ENCODE measurements at regions not wholly inside any gene's neighbourhood (a gene's known extent, or its start where the extent isn't known, plus 50 kb on each side); places are given as distances from the start of the nearest gene placed in this dataset.

- no peak for TF ChIP-seq REST (IDR thresholded peaks at IDR 0.05; ENCODE audit: insufficient read depth in 1 of 2, low read depth in 2 of 2, low read length in 2 of 2)
- TF ChIP-seq TAF1 (IDR thresholded peaks at IDR 0.05; ENCODE audit: borderline replicate concordance, insufficient read depth, low read length): no peak
- no peak for TF ChIP-seq SIN3A (IDR thresholded peaks at IDR 0.05; ENCODE audit: borderline replicate concordance, insufficient read depth, low read length)
Measured at GRCh38 chr5:8788246-8788645, 757.6 kb downstream of the SEMA5A start.

GRCh38 chr5:8805653-8806052 is 740.2 kb downstream of the SEMA5A start:
- TF ChIP-seq SIN3A (IDR thresholded peaks at IDR 0.05; ENCODE audit: borderline replicate concordance, insufficient read depth, low read length): no peak

- no peak for TF ChIP-seq POLR2AphosphoS5 (IDR thresholded peaks at IDR 0.05; ENCODE audit: low read depth, low read length)
- TF ChIP-seq TAF1 (IDR thresholded peaks at IDR 0.05; ENCODE audit: borderline replicate concordance, insufficient read depth, low read length): no peak
- TF ChIP-seq FOXP2 (optimal IDR thresholded peaks at IDR 0.05; ENCODE audit: borderline replicate concordance, extremely low read depth, extremely low read length, insufficient read depth): no peak
- no peak for TF ChIP-seq REST (IDR thresholded peaks at IDR 0.05; ENCODE audit: insufficient read depth in 1 of 2, low read depth in 2 of 2, low read length in 2 of 2)
- TF ChIP-seq SIN3A (IDR thresholded peaks at IDR 0.05; ENCODE audit: borderline replicate concordance, insufficient read depth, low read length): no peak
Measured at GRCh38 chr5:8807636-8808035, 738.2 kb downstream of the SEMA5A start.

GRCh38 chr5:8811581-8811980 is 734.3 kb downstream of the SEMA5A start:
- TF ChIP-seq SIN3A (IDR thresholded peaks at IDR 0.05; ENCODE audit: borderline replicate concordance, insufficient read depth, low read length) (no peak), TAF1 (IDR thresholded peaks at IDR 0.05; ENCODE audit: borderline replicate concordance, insufficient read depth, low read length) (no peak), FOXP2 (optimal IDR thresholded peaks at IDR 0.05; ENCODE audit: borderline replicate concordance, extremely low read depth, extremely low read length, insufficient read depth) (no peak), REST (IDR thresholded peaks at IDR 0.05; ENCODE audit: insufficient read depth in 1 of 2, low read depth in 2 of 2, low read length in 2 of 2) (no peak), POLR2AphosphoS5 (IDR thresholded peaks at IDR 0.05; ENCODE audit: low read depth, low read length) (no peak)

GRCh38 chr5:8813180-8813579 is 732.7 kb downstream of the SEMA5A start:
- TF ChIP-seq SIN3A (IDR thresholded peaks at IDR 0.05; ENCODE audit: borderline replicate concordance, insufficient read depth, low read length) (no peak), FOXP2 (optimal IDR thresholded peaks at IDR 0.05; ENCODE audit: borderline replicate concordance, extremely low read depth, extremely low read length, insufficient read depth) (no peak), POLR2AphosphoS5 (IDR thresholded peaks at IDR 0.05; ENCODE audit: low read depth, low read length) (no peak), TAF1 (IDR thresholded peaks at IDR 0.05; ENCODE audit: borderline replicate concordance, insufficient read depth, low read length) (no peak), REST (IDR thresholded peaks at IDR 0.05; ENCODE audit: insufficient read depth in 1 of 2, low read depth in 2 of 2, low read length in 2 of 2) (no peak)

Measured in PFSK-1 (cell line).